ENCODE measurements at regions not wholly inside any gene's neighbourhood (a gene's known extent, or its start where the extent isn't known, plus 50 kb on each side); places are given as distances from the start of the nearest gene placed in this dataset.

DNA sequence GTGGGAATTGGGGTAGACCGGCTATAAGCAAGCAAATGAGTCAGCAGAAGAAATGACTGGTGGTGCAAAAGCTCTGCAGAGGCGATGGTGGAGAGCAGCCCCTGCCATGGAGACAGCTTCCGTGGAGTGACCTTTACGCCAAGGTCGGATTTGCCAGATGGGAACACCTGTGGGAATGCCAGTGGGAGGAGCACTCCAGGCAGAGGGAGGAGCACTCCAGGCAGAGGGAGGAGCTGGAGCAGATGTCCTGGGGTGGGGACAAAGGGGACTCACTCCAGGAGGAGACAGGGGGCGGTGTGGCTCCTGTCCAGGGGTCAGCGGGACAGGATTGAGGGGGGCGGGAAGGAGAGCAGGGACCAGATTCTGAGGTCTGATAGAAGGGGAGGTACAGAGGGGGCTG lies 258.8 kb upstream of the CTBP2 start:
- TF ChIP-seq, protein P1, sequence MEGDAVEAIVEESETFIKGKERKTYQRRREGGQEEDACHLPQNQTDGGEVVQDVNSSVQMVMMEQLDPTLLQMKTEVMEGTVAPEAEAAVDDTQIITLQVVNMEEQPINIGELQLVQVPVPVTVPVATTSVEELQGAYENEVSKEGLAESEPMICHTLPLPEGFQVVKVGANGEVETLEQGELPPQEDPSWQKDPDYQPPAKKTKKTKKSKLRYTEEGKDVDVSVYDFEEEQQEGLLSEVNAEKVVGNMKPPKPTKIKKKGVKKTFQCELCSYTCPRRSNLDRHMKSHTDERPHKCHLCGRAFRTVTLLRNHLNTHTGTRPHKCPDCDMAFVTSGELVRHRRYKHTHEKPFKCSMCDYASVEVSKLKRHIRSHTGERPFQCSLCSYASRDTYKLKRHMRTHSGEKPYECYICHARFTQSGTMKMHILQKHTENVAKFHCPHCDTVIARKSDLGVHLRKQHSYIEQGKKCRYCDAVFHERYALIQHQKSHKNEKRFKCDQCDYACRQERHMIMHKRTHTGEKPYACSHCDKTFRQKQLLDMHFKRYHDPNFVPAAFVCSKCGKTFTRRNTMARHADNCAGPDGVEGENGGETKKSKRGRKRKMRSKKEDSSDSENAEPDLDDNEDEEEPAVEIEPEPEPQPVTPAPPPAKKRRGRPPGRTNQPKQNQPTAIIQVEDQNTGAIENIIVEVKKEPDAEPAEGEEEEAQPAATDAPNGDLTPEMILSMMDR (IDR thresholded peaks at IDR 0.05): no peak
- Histone ChIP-seq H3K36me3 (no peaks in the 10 kb centered on the region), H3K4me1 (no peaks in the 10 kb centered on the region), H3K4me3 (no peak overlapping the region), H3K9me3 (no peaks in the 10 kb centered on the region), H3K27me3 (no peaks in the 10 kb centered on the region), H3K27ac (no peak overlapping the region)
- WGBS, 2 donors: 67 to 76% methylated on average over 8 of the region's 8 CpGs
- no peak for FAIRE-seq
- ATAC-seq: no peak
- intact Hi-C loops (cut with DNase I): no loop called here
- no peak for DNase-seq

DNA sequence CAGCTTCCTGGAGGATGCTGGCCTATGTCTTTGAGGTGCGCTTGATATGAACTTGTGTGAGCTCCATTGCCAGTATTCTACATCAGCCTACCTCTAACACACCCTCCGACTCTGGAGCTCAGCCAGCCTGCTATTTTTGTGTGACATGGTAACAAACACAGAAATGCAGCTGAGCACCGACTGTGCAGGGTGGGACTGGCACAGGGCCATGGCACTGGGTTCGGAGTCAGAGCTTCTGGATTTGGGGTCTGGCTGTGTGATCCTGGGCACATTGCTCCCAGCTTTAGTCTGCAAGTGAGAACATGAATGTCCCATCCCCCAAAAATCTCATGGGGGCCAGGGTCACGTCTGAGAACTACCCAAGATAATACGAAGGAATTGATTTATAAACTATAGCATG lies 257.2 kb upstream of the CTBP2 start:
- no peaks in the 10 kb centered on the region for H3K27me3 ChIP-seq
- H3K4me1 ChIP-seq: no peaks in the 10 kb centered on the region
- FAIRE-seq: no peak
- H3K4me3 ChIP-seq: no peak overlapping the region
- DNase-seq: no peak
- ATAC-seq: no peak
- H3K36me3 ChIP-seq: no peaks in the 10 kb centered on the region
- WGBS, 2 donors: 60 to 67% methylated on average over 6 of the region's 6 CpGs
- TF ChIP-seq, protein P1 (IDR thresholded peaks at IDR 0.05): no peak
- H3K9me3 ChIP-seq: no peaks in the 10 kb centered on the region
- H3K27ac ChIP-seq: no peak overlapping the region
- intact Hi-C loops (cut with DNase I): no loop called here

DNA sequence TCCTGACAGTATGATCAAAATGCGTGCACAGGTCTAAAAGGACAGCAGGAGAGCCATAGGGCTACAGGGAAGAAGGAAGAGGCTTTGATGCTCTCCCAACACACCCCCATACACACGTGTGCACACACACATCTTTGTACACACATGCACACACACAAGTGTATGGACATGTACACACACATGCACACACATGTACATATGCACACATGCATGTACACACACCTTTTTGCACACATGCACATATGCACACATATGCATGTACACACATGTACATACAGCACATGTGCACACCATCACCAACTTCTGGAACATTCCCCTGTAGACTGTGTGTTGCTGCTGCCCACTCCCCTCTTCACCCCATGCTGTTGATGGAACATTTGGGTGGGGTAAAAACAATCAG lies 255.6 kb upstream of the CTBP2 start:
- intact Hi-C loops (cut with DNase I): no loop called here
- no peaks in the 10 kb centered on the region for H3K4me1 ChIP-seq
- no peaks in the 10 kb centered on the region for H3K27me3 ChIP-seq
- TF ChIP-seq, protein P1 (IDR thresholded peaks at IDR 0.05): no peak
- H3K4me3 ChIP-seq: no peak overlapping the region
- no peaks in the 10 kb centered on the region for H3K36me3 ChIP-seq
- no peak for ATAC-seq
- FAIRE-seq: no peak
- H3K9me3 ChIP-seq: no peaks in the 10 kb centered on the region
- 69 to 72% methylated on average over 2 of the region's 2 CpGs for WGBS, 2 donors
- H3K27ac ChIP-seq: no peak overlapping the region
- DNase-seq: no peak

DNA sequence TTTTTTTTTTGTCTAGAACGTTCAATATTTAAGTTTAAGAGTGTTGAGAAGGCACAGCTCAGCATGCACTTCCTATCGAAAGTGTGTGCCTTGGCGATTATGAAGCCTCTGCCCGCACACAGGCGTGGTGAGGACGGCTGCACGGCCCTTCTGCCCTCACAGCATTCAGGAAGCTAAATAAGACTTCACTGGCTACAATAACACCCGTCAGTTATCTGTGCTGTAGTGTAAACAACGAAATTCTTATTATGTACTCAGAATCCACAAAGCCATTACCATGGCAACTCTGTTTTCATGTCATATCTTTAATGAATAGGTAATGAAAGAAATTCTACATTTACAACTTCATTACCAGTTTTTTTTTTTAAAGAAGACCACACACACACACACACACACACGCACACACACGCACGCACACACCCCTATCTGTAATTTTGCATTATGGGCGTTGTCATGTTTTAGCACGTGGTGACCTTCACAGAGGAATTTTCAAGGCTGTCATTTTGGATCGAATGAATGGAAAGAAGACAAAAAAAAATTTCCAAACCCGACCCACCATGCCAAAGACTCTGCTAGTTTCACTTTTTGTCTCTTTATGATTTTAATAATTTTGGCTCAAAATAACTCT lies 254.8 kb upstream of the CTBP2 start:
- intact Hi-C loops (cut with DNase I): no loop called here
- H3K27ac ChIP-seq: no peak overlapping the region
- TF ChIP-seq, protein P1 (IDR thresholded peaks at IDR 0.05): no peak
- FAIRE-seq: no peak
- no peaks in the 10 kb centered on the region for H3K4me1 ChIP-seq
- 12% methylated on average over 16 of the region's 16 CpGs for WGBS, 2 donors
- ATAC-seq: peak; percentile 57 to 81 (median 68)
- no peaks in the 10 kb centered on the region for H3K27me3 ChIP-seq
- no peaks in the 10 kb centered on the region for H3K36me3 ChIP-seq
- peak overlapping the region in 1 of 4 donors; percentile 3 for H3K4me3 ChIP-seq
- no peaks in the 10 kb centered on the region for H3K9me3 ChIP-seq
- no peak for DNase-seq

DNA sequence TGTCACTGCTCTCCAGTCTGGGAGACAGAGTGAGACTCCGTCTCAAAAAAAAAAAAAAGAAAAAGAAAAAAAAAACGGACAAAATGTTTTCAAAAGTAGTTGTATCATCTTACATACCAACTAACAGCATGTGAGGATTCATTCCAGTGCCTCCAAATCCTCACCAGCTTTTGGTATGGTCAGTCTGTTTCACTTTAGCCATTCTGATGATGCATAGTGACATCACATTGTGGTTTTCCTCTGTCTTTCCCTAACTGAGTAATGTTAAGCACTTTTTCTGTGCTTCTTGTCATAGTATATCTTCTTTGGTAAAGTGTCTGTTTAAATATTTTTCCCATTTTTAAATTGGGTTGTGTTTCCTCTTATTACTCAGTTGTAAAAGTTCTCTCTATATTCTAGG lies 251.4 kb upstream of the CTBP2 start:
- Histone ChIP-seq H3K9me3 (no peaks in the 10 kb centered on the region), H3K4me3 (no peak overlapping the region), H3K4me1 (no peaks in the 10 kb centered on the region), H3K36me3 (no peaks in the 10 kb centered on the region), H3K27ac (no peak overlapping the region), H3K27me3 (no peaks in the 10 kb centered on the region)
- TF ChIP-seq, protein P1 (IDR thresholded peaks at IDR 0.05): no peak
- FAIRE-seq (no peak), DNase-seq (no peak), ATAC-seq (no peak)
- intact Hi-C loops (cut with DNase I): no loop called here
- WGBS, 2 donors: 67 to 68% methylated on average over 2 of the region's 2 CpGs

Measured in pancreas (tissue), 10 donors.